Liver (tissue), 7 donors: ENCODE measurements at regions not wholly inside any gene's neighbourhood (a gene's known extent, or its start where the extent isn't known, plus 50 kb on each side); places are given as distances from the start of the nearest gene placed in this dataset.

Experiments
- DNase-seq: peaks from one replicate; pipeline ENCODE4 v3.0.0-alpha.2; 2017; ENCODE audit warnings: low spot score
- H3K27ac ChIP-seq, 2 donors: one replicate each; pipeline ENCODE4 v1.7.0; 2013; ENCODE audit warnings: inconsistent platforms in 2 of 2, low read length in 2 of 2, control low read depth in 1 of 2, low read depth in 1 of 2, mild to moderate bottlenecking in 1 of 2
- H3K27me3 ChIP-seq, 4 donors: one replicate each; pipeline versions ENCODE4 v1.6.1 to v1.7.0; 2013; ENCODE audit warnings: low read length in 3 of 4, inconsistent platforms in 1 of 4, mild to moderate bottlenecking in 1 of 4, moderate library complexity in 1 of 4; ENCODE audit not compliant: control insufficient read depth in 4 of 4, insufficient read depth in 4 of 4
- H3K36me3 ChIP-seq, 4 donors: one replicate each; pipeline versions ENCODE4 v1.6.1 to v1.7.0; 2013; ENCODE audit warnings: low read length in 3 of 4, mild to moderate bottlenecking in 3 of 4, low read depth in 1 of 4, moderate library complexity in 1 of 4; ENCODE audit not compliant: control insufficient read depth in 4 of 4, insufficient read depth in 3 of 4
- H3K4me1 ChIP-seq, 4 donors: one replicate each; pipeline versions ENCODE4 v1.6.1 to v1.7.0; 2013; ENCODE audit warnings: low read length in 3 of 4, mild to moderate bottlenecking in 3 of 4, moderate library complexity in 1 of 4; ENCODE audit not compliant: control insufficient read depth in 4 of 4, insufficient read depth in 4 of 4
- H3K4me3 ChIP-seq, 3 donors: one replicate each; pipeline versions ENCODE4 v1.6.1 to v1.7.0; 2013; ENCODE audit warnings: low read length in 3 of 3, control low read depth in 1 of 3, low read depth in 1 of 3, mild to moderate bottlenecking in 1 of 3
- H3K9ac ChIP-seq, 2 donors: one replicate each; pipeline ENCODE4 v1.7.0; 2013; ENCODE audit warnings: low read length in 2 of 2, mild to moderate bottlenecking in 2 of 2, moderate library complexity in 2 of 2, control low read depth in 1 of 2, low read depth in 1 of 2
- H3K9me3 ChIP-seq, 4 donors: one replicate each; pipeline versions ENCODE4 v1.6.1 to v1.7.0; 2013; ENCODE audit warnings: low read length in 3 of 4; ENCODE audit not compliant: control insufficient read depth in 4 of 4
- ATF3 ChIP-seq: IDR thresholded peaks from 2 replicates; pipeline ENCODE4 v1.6.1; 2016; ENCODE audit warnings: antibody characterized with exemption
- EGR1 ChIP-seq, 2 donors: IDR thresholded peaks; 2 replicates each; pipeline ENCODE4 v1.6.1; 2016 to 2018; ENCODE audit warnings: antibody characterized with exemption in 2 of 2, low read depth in 2 of 2
- FOXA1 ChIP-seq: IDR thresholded peaks from 2 replicates; pipeline ENCODE4 v1.6.1; 2016; ENCODE audit warnings: antibody characterized with exemption
- FOXA2 ChIP-seq: IDR thresholded peaks from 2 replicates; pipeline ENCODE4 v1.6.1; 2016; ENCODE audit warnings: antibody characterized with exemption
- HNF4A ChIP-seq, 2 donors: conservative IDR thresholded peaks; 2 replicates each; pipeline ENCODE4 v1.6.1; 2016; ENCODE audit warnings: antibody characterized with exemption in 2 of 2, mild to moderate bottlenecking in 2 of 2
- HNF4G ChIP-seq: IDR thresholded peaks from 2 replicates; pipeline ENCODE4 v1.6.1; 2016; ENCODE audit warnings: antibody characterized with exemption
- JUND ChIP-seq, 2 donors: IDR thresholded peaks; 2 replicates each; pipeline ENCODE4 v1.6.1; 2016; ENCODE audit warnings: antibody characterized with exemption in 2 of 2
- MAX ChIP-seq: IDR thresholded peaks from 2 replicates; pipeline ENCODE4 v1.6.1; 2016; ENCODE audit warnings: antibody characterized with exemption
- NR2F2 ChIP-seq: IDR thresholded peaks from 2 replicates; pipeline ENCODE4 v1.6.1; 2016; ENCODE audit warnings: antibody characterized with exemption
- RAD21 ChIP-seq, 2 donors: IDR thresholded peaks; 2 replicates each; pipeline ENCODE4 v1.6.1; 2016; ENCODE audit warnings: antibody characterized with exemption in 2 of 2, mild to moderate bottlenecking in 2 of 2
- REST ChIP-seq: IDR thresholded peaks from 2 replicates; pipeline ENCODE4 v1.6.1; 2016; ENCODE audit warnings: antibody characterized with exemption, mild to moderate bottlenecking
- RXRA ChIP-seq, 2 donors: IDR thresholded peaks; 2 replicates each; pipeline ENCODE4 v1.6.1; 2017 to 2018; ENCODE audit warnings: antibody characterized with exemption in 2 of 2, mild to moderate bottlenecking in 1 of 2
- SP1 ChIP-seq: IDR thresholded peaks from 2 replicates; pipeline ENCODE4 v1.6.1; 2018; ENCODE audit warnings: antibody characterized with exemption, mild to moderate bottlenecking
- TAF1 ChIP-seq: conservative IDR thresholded peaks from 2 replicates; pipeline ENCODE4 v1.6.1; 2016; ENCODE audit warnings: antibody characterized with exemption, mild to moderate bottlenecking
- YY1 ChIP-seq: IDR thresholded peaks from 2 replicates; pipeline ENCODE4 v1.6.1; 2016; ENCODE audit warnings: antibody characterized with exemption, mild to moderate bottlenecking
- WGBS: extraction: QIAGEN DNeasy Blood & Tissue Kit; methylation state at CpG from one replicate; pipeline ENCODE4 v1.1.7; 2013; 5-methylcytosine and 5-hydroxymethylcytosine counted together
- TF ChIP-seq, protein P1 (sequence below): IDR thresholded peaks from 2 replicates; pipeline ENCODE4 v1.6.1; 2016; ENCODE audit warnings: antibody characterized with exemption
- donor health status: healthy.
- donor health status: healthy.
- donor health status: healthy.
- donor health status: healthy.

- Histone ChIP-seq H3K4me1 (no peaks in the 10 kb centered on the region), H3K27ac (no peak overlapping the region), H3K27me3 (no peaks in the 10 kb centered on the region), H3K4me3 (no peak overlapping the region), H3K9me3 (no peaks in the 10 kb centered on the region), H3K9ac (no peak overlapping the region), H3K36me3 (no peaks in the 10 kb centered on the region)
- WGBS, result 56% methylated on average over 2 of the region's 2 CpGs
- DNase-seq, result no peak
- no peak for TF ChIP-seq EGR1 (IDR thresholded peaks at IDR 0.05; ENCODE audit: low read depth in 2 of 2)
These were observed 285.6 kb upstream of the EPHA4 start for GRCh38 chr2:221857719-221858118.

DNA sequence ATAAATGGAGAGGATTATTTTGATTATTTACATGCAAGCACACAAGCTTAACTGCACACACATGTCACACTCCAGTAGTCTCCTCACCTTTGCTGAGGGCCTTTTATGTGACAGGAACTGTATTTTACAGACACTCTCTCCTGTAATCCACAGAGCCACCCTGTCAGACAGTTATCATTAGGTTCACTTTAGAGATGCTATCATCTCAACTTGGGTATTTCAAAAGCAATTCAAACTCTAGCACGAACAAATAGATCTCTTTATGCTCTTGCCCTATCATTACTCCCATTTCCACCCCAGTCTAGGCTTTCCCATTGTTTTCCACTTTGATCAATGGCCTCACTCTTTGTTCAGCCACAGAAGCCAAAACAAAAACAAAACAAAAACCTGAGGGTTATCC, 281.2 kb upstream of the EPHA4 start:
- no peak overlapping the region for H3K9ac ChIP-seq
- no peaks in the 10 kb centered on the region for H3K36me3 ChIP-seq
- no peak overlapping the region for H3K4me3 ChIP-seq
- peaks cover 0 to 2% (median 0%) of the 10 kb centered on the region in 4 donors for H3K27me3 ChIP-seq
- H3K27ac ChIP-seq, result no peak overlapping the region
- no peak for TF ChIP-seq MAX
- TF ChIP-seq NR2F2, result no peak
- no peak for TF ChIP-seq FOXA1
- no peak for TF ChIP-seq HNF4A (conservative IDR thresholded peaks at IDR 0.05)
- TF ChIP-seq JUND (IDR thresholded peaks at IDR 0.05), result no peak
- no peak for TF ChIP-seq SP1
- TF ChIP-seq TAF1, result no peak
- no peak for TF ChIP-seq EGR1 (IDR thresholded peaks at IDR 0.05; ENCODE audit: low read depth in 2 of 2)
- TF ChIP-seq, protein P1, sequence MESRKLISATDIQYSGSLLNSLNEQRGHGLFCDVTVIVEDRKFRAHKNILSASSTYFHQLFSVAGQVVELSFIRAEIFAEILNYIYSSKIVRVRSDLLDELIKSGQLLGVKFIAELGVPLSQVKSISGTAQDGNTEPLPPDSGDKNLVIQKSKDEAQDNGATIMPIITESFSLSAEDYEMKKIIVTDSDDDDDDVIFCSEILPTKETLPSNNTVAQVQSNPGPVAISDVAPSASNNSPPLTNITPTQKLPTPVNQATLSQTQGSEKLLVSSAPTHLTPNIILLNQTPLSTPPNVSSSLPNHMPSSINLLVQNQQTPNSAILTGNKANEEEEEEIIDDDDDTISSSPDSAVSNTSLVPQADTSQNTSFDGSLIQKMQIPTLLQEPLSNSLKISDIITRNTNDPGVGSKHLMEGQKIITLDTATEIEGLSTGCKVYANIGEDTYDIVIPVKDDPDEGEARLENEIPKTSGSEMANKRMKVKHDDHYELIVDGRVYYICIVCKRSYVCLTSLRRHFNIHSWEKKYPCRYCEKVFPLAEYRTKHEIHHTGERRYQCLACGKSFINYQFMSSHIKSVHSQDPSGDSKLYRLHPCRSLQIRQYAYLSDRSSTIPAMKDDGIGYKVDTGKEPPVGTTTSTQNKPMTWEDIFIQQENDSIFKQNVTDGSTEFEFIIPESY, result no peak
- TF ChIP-seq YY1, result no peak
- TF ChIP-seq REST, result no peak
- no peak for TF ChIP-seq ATF3
- DNase-seq, result no peak
- H3K9me3 ChIP-seq, result no peaks in the 10 kb centered on the region
- 27% methylated on average over 1 of the region's 1 CpG for WGBS
- H3K4me1 ChIP-seq, result no peaks in the 10 kb centered on the region

DNA sequence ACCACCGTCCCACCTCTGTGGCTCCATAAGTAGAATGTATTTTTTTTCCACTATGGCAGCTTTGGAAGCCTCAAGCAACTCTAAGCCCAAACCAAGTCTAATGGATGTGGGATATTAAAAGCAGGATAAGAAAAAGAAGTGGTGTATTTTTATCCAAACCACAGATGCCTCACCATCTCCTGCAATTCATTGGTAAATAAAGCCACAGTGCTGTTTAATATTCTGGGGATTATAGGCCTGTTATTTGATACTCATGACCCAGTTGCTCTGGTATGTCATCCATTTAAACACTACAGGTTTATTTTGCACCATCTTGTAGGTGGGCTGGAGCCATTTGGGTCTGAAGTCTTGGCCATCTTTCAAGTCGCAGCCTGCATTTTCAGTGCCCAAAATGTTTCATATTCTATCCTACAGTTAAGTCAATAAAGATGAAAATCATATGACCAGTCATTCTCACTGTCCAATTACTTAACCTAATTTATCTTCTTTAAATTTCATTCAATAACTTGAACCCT, 279.5 kb upstream of the EPHA4 start:
- DNase-seq, result no peak
- Histone ChIP-seq H3K36me3 (no peaks in the 10 kb centered on the region), H3K27me3 (peaks cover 0 to 2% (median 0%) of the 10 kb centered on the region in 4 donors), H3K9me3 (no peaks in the 10 kb centered on the region), H3K27ac (no peak overlapping the region), H3K9ac (no peak overlapping the region), H3K4me1 (no peaks in the 10 kb centered on the region), H3K4me3 (no peak overlapping the region)
- WGBS, result 75% methylated on average over 2 of the region's 2 CpGs
- TF ChIP-seq JUND (IDR thresholded peaks at IDR 0.05), result no peak
- TF ChIP-seq ATF3, result no peak
- no peak for TF ChIP-seq TAF1
- no peak for TF ChIP-seq SP1
- TF ChIP-seq HNF4A (conservative IDR thresholded peaks at IDR 0.05), result no peak
- no peak for TF ChIP-seq FOXA2
- TF ChIP-seq MAX, result no peak
- TF ChIP-seq HNF4G, result no peak
- TF ChIP-seq NR2F2, result no peak
- TF ChIP-seq RXRA (IDR thresholded peaks at IDR 0.05), result no peak
- no peak for TF ChIP-seq RAD21 (IDR thresholded peaks at IDR 0.05)
- no peak for TF ChIP-seq REST
